ENCODE measurements at regions not wholly inside any gene's neighbourhood (a gene's known extent, or its start where the extent isn't known, plus 50 kb on each side); places are given as distances from the start of the nearest gene placed in this dataset.

DNA sequence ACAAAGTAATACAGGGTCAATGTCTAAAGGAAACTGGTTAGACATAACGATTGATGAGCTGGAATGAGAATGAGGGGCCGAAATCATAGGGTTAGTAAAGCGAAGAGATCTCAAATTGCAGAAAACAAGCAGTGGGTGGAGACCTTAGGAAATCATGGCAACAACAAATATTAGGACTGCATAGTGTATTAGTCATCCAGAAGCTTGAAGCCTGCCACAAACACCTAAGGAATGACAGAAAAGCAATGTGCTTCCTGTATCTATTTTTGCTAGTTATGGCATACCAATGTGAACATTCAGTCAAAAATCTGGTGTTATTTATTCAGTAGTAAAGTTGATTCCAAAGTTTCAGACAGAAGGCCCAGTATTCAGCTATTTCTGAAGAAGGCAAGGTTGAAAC is 410.9 kb upstream of the CT83 start:
- TF ChIP-seq, protein P1, sequence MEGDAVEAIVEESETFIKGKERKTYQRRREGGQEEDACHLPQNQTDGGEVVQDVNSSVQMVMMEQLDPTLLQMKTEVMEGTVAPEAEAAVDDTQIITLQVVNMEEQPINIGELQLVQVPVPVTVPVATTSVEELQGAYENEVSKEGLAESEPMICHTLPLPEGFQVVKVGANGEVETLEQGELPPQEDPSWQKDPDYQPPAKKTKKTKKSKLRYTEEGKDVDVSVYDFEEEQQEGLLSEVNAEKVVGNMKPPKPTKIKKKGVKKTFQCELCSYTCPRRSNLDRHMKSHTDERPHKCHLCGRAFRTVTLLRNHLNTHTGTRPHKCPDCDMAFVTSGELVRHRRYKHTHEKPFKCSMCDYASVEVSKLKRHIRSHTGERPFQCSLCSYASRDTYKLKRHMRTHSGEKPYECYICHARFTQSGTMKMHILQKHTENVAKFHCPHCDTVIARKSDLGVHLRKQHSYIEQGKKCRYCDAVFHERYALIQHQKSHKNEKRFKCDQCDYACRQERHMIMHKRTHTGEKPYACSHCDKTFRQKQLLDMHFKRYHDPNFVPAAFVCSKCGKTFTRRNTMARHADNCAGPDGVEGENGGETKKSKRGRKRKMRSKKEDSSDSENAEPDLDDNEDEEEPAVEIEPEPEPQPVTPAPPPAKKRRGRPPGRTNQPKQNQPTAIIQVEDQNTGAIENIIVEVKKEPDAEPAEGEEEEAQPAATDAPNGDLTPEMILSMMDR (IDR thresholded peaks at IDR 0.05; ENCODE audit: low read depth, low read length, missing input control), result no peak
- TF ChIP-seq, protein P2, sequence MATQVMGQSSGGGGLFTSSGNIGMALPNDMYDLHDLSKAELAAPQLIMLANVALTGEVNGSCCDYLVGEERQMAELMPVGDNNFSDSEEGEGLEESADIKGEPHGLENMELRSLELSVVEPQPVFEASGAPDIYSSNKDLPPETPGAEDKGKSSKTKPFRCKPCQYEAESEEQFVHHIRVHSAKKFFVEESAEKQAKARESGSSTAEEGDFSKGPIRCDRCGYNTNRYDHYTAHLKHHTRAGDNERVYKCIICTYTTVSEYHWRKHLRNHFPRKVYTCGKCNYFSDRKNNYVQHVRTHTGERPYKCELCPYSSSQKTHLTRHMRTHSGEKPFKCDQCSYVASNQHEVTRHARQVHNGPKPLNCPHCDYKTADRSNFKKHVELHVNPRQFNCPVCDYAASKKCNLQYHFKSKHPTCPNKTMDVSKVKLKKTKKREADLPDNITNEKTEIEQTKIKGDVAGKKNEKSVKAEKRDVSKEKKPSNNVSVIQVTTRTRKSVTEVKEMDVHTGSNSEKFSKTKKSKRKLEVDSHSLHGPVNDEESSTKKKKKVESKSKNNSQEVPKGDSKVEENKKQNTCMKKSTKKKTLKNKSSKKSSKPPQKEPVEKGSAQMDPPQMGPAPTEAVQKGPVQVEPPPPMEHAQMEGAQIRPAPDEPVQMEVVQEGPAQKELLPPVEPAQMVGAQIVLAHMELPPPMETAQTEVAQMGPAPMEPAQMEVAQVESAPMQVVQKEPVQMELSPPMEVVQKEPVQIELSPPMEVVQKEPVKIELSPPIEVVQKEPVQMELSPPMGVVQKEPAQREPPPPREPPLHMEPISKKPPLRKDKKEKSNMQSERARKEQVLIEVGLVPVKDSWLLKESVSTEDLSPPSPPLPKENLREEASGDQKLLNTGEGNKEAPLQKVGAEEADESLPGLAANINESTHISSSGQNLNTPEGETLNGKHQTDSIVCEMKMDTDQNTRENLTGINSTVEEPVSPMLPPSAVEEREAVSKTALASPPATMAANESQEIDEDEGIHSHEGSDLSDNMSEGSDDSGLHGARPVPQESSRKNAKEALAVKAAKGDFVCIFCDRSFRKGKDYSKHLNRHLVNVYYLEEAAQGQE (IDR thresholded peaks at IDR 0.05), result no peak
- TF ChIP-seq MAX (IDR thresholded peaks at IDR 0.05) (no peak), NR2F2 (IDR thresholded peaks at IDR 0.05) (no peak), JUND (IDR thresholded peaks at IDR 0.05) (no peak), GABPA (IDR thresholded peaks at IDR 0.05 in 1 of 2, conservative IDR thresholded peaks at IDR 0.05 in 1 of 2) (no peak), TAF1 (conservative IDR thresholded peaks at IDR 0.05) (no peak)
- TF ChIP-seq, protein P3, sequence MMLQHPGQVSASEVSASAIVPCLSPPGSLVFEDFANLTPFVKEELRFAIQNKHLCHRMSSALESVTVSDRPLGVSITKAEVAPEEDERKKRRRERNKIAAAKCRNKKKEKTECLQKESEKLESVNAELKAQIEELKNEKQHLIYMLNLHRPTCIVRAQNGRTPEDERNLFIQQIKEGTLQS (IDR thresholded peaks at IDR 0.05), result no peak
